NB4 (cell line): ENCODE measurements at regions not wholly inside any gene's neighbourhood (a gene's known extent, or its start where the extent isn't known, plus 50 kb on each side); places are given as distances from the start of the nearest gene placed in this dataset.

Experiments
- DNase-seq: peaks from one replicate; pipeline ENCODE4 v3.0.0; 2010; ENCODE audit warnings: low read depth
- H3K4me3 ChIP-seq: one replicate; pipeline ENCODE4 v1.5.1; 2011; ENCODE audit warnings: mild to moderate bottlenecking, low read depth, low read length, moderate library complexity
- CTCF ChIP-seq: IDR thresholded peaks from one replicate; pipeline ENCODE4 v1.5.1; 2012; ENCODE audit warnings: low read depth, low read length
- MAX ChIP-seq: IDR thresholded peaks from 2 replicates; pipeline ENCODE4 v1.6.1; 2011; ENCODE audit warnings: low read depth, low read length
- MYC ChIP-seq: IDR thresholded peaks from 2 replicates; pipeline ENCODE4 v1.6.1; 2011; ENCODE audit warnings: low read depth, low read length
- POLR2A ChIP-seq: IDR thresholded peaks from 2 replicates; pipeline ENCODE4 v1.6.1; 2011; ENCODE audit warnings: mild to moderate bottlenecking; ENCODE audit not compliant: insufficient read length; ENCODE audit errors: extremely low read depth

DNA sequence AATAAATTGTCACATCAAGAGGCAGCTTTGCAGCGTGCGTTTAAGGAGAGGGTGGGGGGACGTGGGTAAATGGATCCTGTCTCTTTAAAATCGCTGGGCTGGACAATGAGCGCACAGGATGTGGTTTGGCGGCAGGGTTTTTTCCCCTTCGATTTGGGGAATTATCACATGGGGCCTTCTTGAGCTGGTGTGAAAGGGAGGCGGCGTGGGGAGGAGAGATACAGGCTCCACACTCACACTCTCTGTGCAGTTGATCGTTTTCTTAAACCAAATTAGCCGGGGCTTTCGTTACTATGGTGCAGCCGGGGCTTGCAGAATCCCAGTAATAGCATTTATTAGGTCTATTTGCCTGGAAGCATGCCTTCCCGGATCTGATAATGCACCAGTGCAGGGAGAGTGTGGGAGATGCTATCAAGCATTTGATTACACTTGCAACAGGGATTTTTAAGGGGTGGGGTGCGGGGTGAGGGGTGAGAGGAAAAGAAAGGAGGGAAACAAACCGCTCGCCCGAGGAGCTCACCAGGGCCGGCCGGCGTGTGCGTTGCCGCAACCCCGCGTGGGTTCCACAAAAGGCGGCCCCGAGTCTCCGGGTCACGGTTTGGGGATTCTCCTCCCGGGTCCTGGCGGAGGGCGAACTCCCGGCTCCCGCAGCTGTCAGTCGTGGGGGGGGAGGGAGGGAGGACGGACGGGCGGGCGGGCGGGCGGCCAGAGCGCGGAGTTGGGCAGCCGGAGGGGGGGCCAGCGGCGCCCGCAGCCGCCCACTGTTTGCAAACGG is 58.8 kb upstream of the GSE1 start:
- peak overlapping the region; percentile 83 for H3K4me3 ChIP-seq
- TF ChIP-seq MYC (peak; percentile 91), POLR2A (peak; percentile 66), CTCF (no peak), MAX (peak; percentile 91)
- DNase-seq = peak; percentile 98

- no peak for TF ChIP-seq MYC
- peak; percentile 46 for TF ChIP-seq POLR2A
- H3K4me3 ChIP-seq = peak overlapping the region; percentile 83
- peak; percentile 83 for DNase-seq
These were observed 58.0 kb upstream of the GSE1 start for GRCh38 chr16:85554889-85555718.

GRCh38 chr16:85555719-85556455 is 57.2 kb upstream of the GSE1 start:
- peak overlapping the region; percentile 83 for H3K4me3 ChIP-seq
- peak; percentile 61 for DNase-seq
- TF ChIP-seq CTCF (no peak), MAX (no peak), POLR2A (no peak), MYC (no peak)

GRCh38 chr16:85556456-85557082 is 56.6 kb upstream of the GSE1 start:
- no peak for TF ChIP-seq MAX
- TF ChIP-seq POLR2A = no peak
- no peak for TF ChIP-seq MYC
- TF ChIP-seq CTCF = no peak
- DNase-seq = peak; percentile 79
- peak overlapping the region; percentile 83 for H3K4me3 ChIP-seq

DNA sequence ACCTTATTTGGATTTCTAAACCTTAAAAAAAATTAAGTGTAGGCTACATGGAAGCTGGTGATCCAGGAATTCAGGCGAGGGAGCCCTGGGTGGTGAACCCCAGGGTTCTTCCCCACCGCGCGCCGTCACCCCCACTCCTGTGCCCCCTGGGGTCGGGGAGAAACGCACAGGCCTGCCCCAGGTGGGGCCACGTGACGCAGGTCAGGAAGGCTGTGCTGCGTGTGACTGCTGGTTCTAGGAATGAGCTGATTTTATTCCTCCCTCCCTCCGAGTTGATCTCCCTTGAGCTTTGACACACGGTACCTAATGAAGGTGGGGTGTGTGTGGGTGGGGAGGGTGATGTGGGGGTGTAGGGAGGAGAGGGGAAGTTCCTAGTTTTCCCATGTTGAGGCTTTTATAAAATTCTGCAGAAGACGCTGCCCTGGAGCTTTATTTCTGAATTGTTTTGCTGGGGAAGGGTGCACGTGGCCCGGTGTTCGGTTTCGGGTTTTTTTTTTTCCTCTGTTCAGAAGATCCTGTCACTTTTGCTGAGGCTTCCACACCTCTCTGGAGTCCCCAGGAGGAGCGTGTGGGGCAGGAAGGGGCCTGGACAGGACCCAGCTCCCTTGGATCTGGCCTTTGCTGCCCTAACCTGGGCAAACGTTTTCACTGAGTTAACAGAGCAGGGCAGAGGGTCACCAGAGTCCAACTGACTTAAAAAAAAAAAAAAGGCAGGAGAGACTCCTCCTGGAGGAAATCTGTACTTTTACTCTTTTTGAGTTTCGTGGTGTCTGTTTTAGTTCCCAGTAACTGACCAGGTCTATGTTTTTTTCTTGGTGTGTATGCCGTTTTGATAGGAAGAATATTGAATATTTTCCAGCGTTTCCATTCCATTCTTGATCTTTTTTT is 55.8 kb upstream of the GSE1 start:
- DNase-seq = peak; percentile 51

More for the DNA sequence above, 55.8 kb upstream of the GSE1 start:
- TF ChIP-seq MAX (peak; percentile 62), MYC (peak; percentile 53; the same call in 1 of the 2 replicates), CTCF (no peak)
- peak overlapping the region; percentile 83 for H3K4me3 ChIP-seq
